HCT116 (cell line): ENCODE measurements at regions not wholly inside any gene's neighbourhood (a gene's known extent, or its start where the extent isn't known, plus 50 kb on each side); places are given as distances from the start of the nearest gene placed in this dataset.
"Not testable (repeated sequence)": the region's sequence is repeated elsewhere in the genome, so short reads cannot be mapped to it uniquely, and the experiment has no call there.

Source experiments
- ATAC-seq: fragments of 200-7000 bp; cut with Tn5 transposase; 2 replicates; pipeline ENCODE4 v1.9.1; 2020; ENCODE audit warnings: mild to moderate bottlenecking, moderate library complexity
- BruUV-seq: library from RNA; stranded (reverse); fragments of 400-500 nt; replicated peaks from 2 replicates; lab custom pipeline; 2021; lab: Mats Ljungman, UMichigan
- CTCF ChIA-PET: fragments of 300-600 bp; sonication (Branson Sonifier 250); formaldehyde crosslinking; loops from one replicate; lab custom pipeline; 2021; ENCODE audit warnings: antibody characterized with exemption; lab: Charles Lee
- POLR2A ChIA-PET: fragments of 300-600, 350-600 bp; sonication (Branson Sonifier 250); formaldehyde crosslinking; loops from one replicate; lab custom pipeline; 2021; ENCODE audit warnings: antibody characterized with exemption; lab: Charles Lee
- RAD21 ChIA-PET, 2 experiments: fragments of 300-600 bp; sonication (Branson Sonifier 250); formaldehyde crosslinking; loops; one replicate each; lab custom pipeline; 2023; ENCODE audit warnings: low total read pairs in 2 of 2; ENCODE audit not compliant: uncharacterized antibody in 2 of 2, unreplicated experiment in 2 of 2, low non-redundant PET in 1 of 2; lab: Charles Lee
- DNase-seq: peaks from one replicate; pipeline ENCODE4 v3.0.0-alpha.2; 2010; ENCODE audit warnings: low read depth, low spot score
- H2AFZ ChIP-seq: fragments of 200-600 bp; shearing (Covaris generic), sonication (generic); 2 replicates; pipeline ENCODE4 v1.6.1; 2017; ENCODE audit warnings: low read depth, mixed run types, mixed read lengths, antibody characterized with exemption, low read length; ENCODE audit not compliant: poor library complexity, severe bottlenecking
- H3K27ac ChIP-seq: 2 replicates; pipeline ENCODE4 v1.5.1; 2012; ENCODE audit warnings: low read depth, low read length
- H3K27me3 ChIP-seq: fragments of 200-600 bp; sonication (generic); 2 replicates; pipeline ENCODE4 v1.6.1; 2016; ENCODE audit warnings: mixed run types, low read length, mixed read lengths; ENCODE audit not compliant: insufficient read depth
- H3K36me3 ChIP-seq, 2 experiments: fragments of 200-500 bp in 1 of 2; fragments of 200-600 bp in 1 of 2; sonication (Bioruptor generic) in 1 of 2; sonication (generic) in 1 of 2; 2 replicates each; pipeline versions ENCODE4 v1.5.1 to v1.6.1; 2014 to 2016; ENCODE audit warnings: low read length in 2 of 2, inconsistent platforms in 1 of 2, mixed read lengths in 1 of 2, mixed run types in 1 of 2; ENCODE audit not compliant: insufficient read depth in 2 of 2, control insufficient read depth in 1 of 2
- H3K4me1 ChIP-seq, 2 experiments: fragments of 200-600 bp in 1 of 2; sonication (generic) in 1 of 2; 2 replicates each; pipeline versions ENCODE4 v1.5.1 to v1.6.1; 2012 to 2017; ENCODE audit warnings: low read length in 2 of 2, inconsistent platforms in 1 of 2, mild to moderate bottlenecking in 1 of 2, mixed read lengths in 1 of 2, mixed run types in 1 of 2, moderate library complexity in 1 of 2; ENCODE audit not compliant: insufficient read depth in 2 of 2, control insufficient read depth in 1 of 2
- H3K4me2 ChIP-seq: fragments of 200-600 bp; sonication (generic); 2 replicates; pipeline ENCODE4 v1.6.1; 2017; ENCODE audit warnings: mixed run types, low read length, mixed read lengths
- H3K4me3 ChIP-seq, 2 experiments: fragments of 200-600 bp in 1 of 2; sonication (generic) in 1 of 2; replicated peaks in 1 of 2; 2 replicates each; pipeline ENCODE4 v1.5.1; 2011 to 2016; ENCODE audit warnings: low read length in 2 of 2, control low read depth in 1 of 2, low read depth in 1 of 2, mild to moderate bottlenecking in 1 of 2, mixed read lengths in 1 of 2, mixed run types in 1 of 2
- H3K79me2 ChIP-seq: fragments of 200-600 bp; sonication (generic); 2 replicates; pipeline ENCODE4 v1.6.1; 2017; ENCODE audit warnings: mild to moderate bottlenecking, mixed run types, low read length, moderate library complexity, mixed read lengths; ENCODE audit not compliant: insufficient read depth
- H3K9ac ChIP-seq: fragments of 200-600 bp; sonication (generic); 2 replicates; pipeline ENCODE4 v1.6.1; 2016; ENCODE audit warnings: low read length, mixed read lengths
- H3K9me2 ChIP-seq: fragments of 200-600 bp; sonication (generic), shearing (Covaris generic); 2 replicates; pipeline ENCODE4 v1.6.1; 2017; ENCODE audit warnings: mixed run types, mild to moderate bottlenecking, moderate library complexity; ENCODE audit not compliant: insufficient read depth
- H3K9me3 ChIP-seq, 2 experiments: fragments of 200-500 bp in 1 of 2; fragments of 200-600 bp in 1 of 2; sonication (Bioruptor generic) in 1 of 2; sonication (generic) in 1 of 2; 2 replicates each; pipeline ENCODE4 v1.6.1; 2014 to 2017; ENCODE audit warnings: low read length in 2 of 2, mixed read lengths in 2 of 2, inconsistent platforms in 1 of 2, low read depth in 1 of 2, mild to moderate bottlenecking in 1 of 2, mixed run types in 1 of 2, moderate library complexity in 1 of 2; ENCODE audit not compliant: control insufficient read depth in 1 of 2, insufficient read depth in 1 of 2
- H4K20me1 ChIP-seq: fragments of 200-600 bp; sonication (generic), shearing (Covaris generic); 2 replicates; pipeline ENCODE4 v1.6.1; 2017; ENCODE audit warnings: mixed run types, mild to moderate bottlenecking, moderate library complexity; ENCODE audit not compliant: insufficient read depth
- CEBPB ChIP-seq: IDR thresholded peaks from 2 replicates; pipeline ENCODE4 v1.6.1; 2012; ENCODE audit warnings: low read depth
- EGR1 ChIP-seq: IDR thresholded peaks from 2 replicates; pipeline ENCODE4 v1.6.1; 2012; ENCODE audit warnings: low read depth
- POLR2A ChIP-seq: IDR thresholded peaks from 2 replicates; pipeline ENCODE4 v1.7.0; 2011; ENCODE audit warnings: borderline replicate concordance; ENCODE audit not compliant: insufficient read depth, insufficient read length; ENCODE audit errors: extremely low read depth
- REST ChIP-seq: IDR thresholded peaks from 2 replicates; pipeline ENCODE4 v1.6.1; 2012; ENCODE audit warnings: low read depth
- SIN3A ChIP-seq: IDR thresholded peaks from 2 replicates; pipeline ENCODE4 v1.6.1; 2012; ENCODE audit warnings: low read depth
- SP1 ChIP-seq: IDR thresholded peaks from 2 replicates; pipeline ENCODE4 v1.6.1; 2012; ENCODE audit warnings: low read depth
- SRF ChIP-seq: IDR thresholded peaks from 2 replicates; pipeline ENCODE4 v1.6.1; 2012; ENCODE audit warnings: low read depth
- TCF7L2 ChIP-seq: IDR thresholded peaks from 2 replicates; pipeline ENCODE4 v1.7.0; 2011; ENCODE audit warnings: borderline replicate concordance, inconsistent platforms; ENCODE audit not compliant: insufficient read depth, insufficient read length; ENCODE audit errors: extremely low read depth
- intact Hi-C: fragments of 100-400 bp; cut with micrococcal nuclease; formaldehyde crosslinking; loops from 2 replicates; pipeline ENCODE4 v1.10.0; 2022

- no peak overlapping the region for H2AFZ ChIP-seq
- intact Hi-C loops = no loop called here
- H3K4me2 ChIP-seq = no peak overlapping the region
- H3K4me1 ChIP-seq = no peaks in the 10 kb centered on the region
- no peak for TF ChIP-seq SRF
- TF ChIP-seq REST = no peak
- no peak for TF ChIP-seq SIN3A
- no peak for TF ChIP-seq TCF7L2
- no peak for TF ChIP-seq POLR2A
- TF ChIP-seq CEBPB = no peak
- TF ChIP-seq SP1 = no peak
- TF ChIP-seq EGR1 = no peak
- H3K9me2 ChIP-seq = no peaks in the 10 kb centered on the region
- peaks cover 0 to 3% of the 10 kb centered on the region in 2 experiments; a peak in 1 of 4 replicates for H3K9me3 ChIP-seq
- no peak for ATAC-seq
- no peaks in the 10 kb centered on the region for H4K20me1 ChIP-seq
- POLR2A ChIA-PET = no interaction called here
- DNase-seq = no peak
- CTCF ChIA-PET = no interaction called here
- H3K79me2 ChIP-seq = no peaks in the 10 kb centered on the region
- H3K4me3 ChIP-seq = no peak overlapping the region
- H3K27me3 ChIP-seq = no peaks in the 10 kb centered on the region
- H3K9ac ChIP-seq = no peak overlapping the region
- BruUV-seq = no TSS peak
- RAD21 ChIA-PET = no interaction called here
- no peak overlapping the region for H3K27ac ChIP-seq
- no peaks in the 10 kb centered on the region for H3K36me3 ChIP-seq
These were observed 318.8 kb upstream of the PPARGC1A start for GRCh38 chr4:24208691-24209090.

- H3K36me3 ChIP-seq, H3K79me2 ChIP-seq, RAD21 ChIA-PET, H2AFZ ChIP-seq, H3K4me2 ChIP-seq, CTCF ChIA-PET, H3K4me1 ChIP-seq, H3K27ac ChIP-seq, H4K20me1 ChIP-seq, H3K9me3 ChIP-seq, BruUV-seq, H3K4me3 ChIP-seq, intact Hi-C loops, ATAC-seq, H3K27me3 ChIP-seq, H3K9me2 ChIP-seq, H3K9ac ChIP-seq, POLR2A ChIA-PET, DNase-seq: not testable (repeated sequence)
These were observed 314.9 kb upstream of the PPARGC1A start for GRCh38 chr4:24204708-24205107.
